HFF-Myc (cell line): ENCODE measurements at regions not wholly inside any gene's neighbourhood (a gene's known extent, or its start where the extent isn't known, plus 50 kb on each side); places are given as distances from the start of the nearest gene placed in this dataset.

ENCODE experiments used
- DNase-seq: peaks from one replicate; pipeline ENCODE4 v3.0.0-alpha.2; 2011; ENCODE audit warnings: low read depth; ENCODE audit errors: extremely low read depth
- H3K4me3 ChIP-seq: replicated peaks from 2 replicates; pipeline ENCODE4 v1.5.1; 2011; ENCODE audit warnings: low read depth, mild to moderate bottlenecking, control low read depth, low read length
- TF ChIP-seq, protein P1 (sequence below): IDR thresholded peaks from 2 replicates; pipeline ENCODE4 v1.5.1; 2012; ENCODE audit warnings: mild to moderate bottlenecking, low read depth, low read length, control low read depth; ENCODE audit errors: missing control alignments

DNA sequence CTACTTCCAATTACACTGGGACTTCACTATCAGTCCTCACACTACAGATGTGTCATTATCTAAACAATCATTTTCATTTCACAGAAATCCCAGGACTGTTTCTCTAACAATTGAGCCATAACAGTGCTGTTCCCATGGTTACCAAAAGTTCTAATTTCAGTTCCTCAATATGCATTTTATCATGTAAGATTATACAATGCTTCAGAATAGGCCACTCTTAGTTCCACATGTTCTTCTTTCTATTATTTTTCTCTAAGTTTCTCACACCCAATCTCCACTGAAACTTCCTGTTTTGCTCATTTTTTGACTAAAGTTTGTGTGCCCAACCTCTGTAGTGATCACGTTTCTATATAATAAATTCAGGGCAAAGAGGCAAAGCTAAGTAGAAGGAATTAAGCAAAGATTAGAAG lies 185.8 kb downstream of the DUSP6 start:
- H3K4me3 ChIP-seq = no peak overlapping the region
- DNase-seq = no peak
- TF ChIP-seq, protein P1, sequence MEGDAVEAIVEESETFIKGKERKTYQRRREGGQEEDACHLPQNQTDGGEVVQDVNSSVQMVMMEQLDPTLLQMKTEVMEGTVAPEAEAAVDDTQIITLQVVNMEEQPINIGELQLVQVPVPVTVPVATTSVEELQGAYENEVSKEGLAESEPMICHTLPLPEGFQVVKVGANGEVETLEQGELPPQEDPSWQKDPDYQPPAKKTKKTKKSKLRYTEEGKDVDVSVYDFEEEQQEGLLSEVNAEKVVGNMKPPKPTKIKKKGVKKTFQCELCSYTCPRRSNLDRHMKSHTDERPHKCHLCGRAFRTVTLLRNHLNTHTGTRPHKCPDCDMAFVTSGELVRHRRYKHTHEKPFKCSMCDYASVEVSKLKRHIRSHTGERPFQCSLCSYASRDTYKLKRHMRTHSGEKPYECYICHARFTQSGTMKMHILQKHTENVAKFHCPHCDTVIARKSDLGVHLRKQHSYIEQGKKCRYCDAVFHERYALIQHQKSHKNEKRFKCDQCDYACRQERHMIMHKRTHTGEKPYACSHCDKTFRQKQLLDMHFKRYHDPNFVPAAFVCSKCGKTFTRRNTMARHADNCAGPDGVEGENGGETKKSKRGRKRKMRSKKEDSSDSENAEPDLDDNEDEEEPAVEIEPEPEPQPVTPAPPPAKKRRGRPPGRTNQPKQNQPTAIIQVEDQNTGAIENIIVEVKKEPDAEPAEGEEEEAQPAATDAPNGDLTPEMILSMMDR = no peak

DNA sequence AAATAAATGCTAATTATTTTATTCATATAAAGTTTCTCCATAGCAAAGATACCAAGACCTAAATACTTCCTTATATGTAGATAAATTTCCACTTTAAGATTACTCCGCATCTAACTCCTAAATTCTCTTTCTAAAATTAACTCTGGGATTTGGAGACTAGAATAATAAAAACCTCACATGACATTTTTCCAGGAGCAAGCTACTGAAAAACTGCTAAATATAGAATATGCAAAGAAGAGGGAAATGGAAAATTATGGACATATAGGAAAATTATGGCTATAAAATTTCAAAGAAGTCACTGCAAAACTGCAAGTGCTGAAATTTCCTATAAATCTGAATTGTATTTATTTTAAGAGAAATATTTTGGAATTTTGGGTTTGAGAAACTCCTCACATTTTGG lies 186.2 kb downstream of the DUSP6 start:
- H3K4me3 ChIP-seq = no peak overlapping the region
- TF ChIP-seq, protein P1 = no peak

DNA sequence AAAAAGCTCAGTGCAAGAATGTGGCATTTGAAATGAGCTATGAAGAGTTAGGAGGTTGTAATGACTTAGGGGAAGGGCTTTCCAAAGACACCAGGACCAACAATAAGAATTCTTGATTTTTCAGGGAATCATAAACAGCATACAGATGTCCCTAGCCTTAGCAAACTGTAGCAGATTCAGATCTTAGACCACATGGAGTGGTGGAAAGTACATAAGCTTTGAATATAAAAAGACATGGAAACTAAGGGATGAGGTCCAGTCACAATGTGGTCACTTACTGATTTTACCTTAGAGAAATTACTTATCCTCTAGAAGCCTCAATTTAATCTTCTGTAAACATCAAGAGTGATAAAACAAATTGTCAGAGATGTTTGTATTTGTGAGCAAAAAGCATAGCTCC lies 186.6 kb downstream of the DUSP6 start:
- no peak for DNase-seq
- TF ChIP-seq, protein P1 = no peak
- no peak overlapping the region for H3K4me3 ChIP-seq

More for the DNA sequence above, 186.2 kb downstream of the DUSP6 start:
- no peak for DNase-seq

DNA sequence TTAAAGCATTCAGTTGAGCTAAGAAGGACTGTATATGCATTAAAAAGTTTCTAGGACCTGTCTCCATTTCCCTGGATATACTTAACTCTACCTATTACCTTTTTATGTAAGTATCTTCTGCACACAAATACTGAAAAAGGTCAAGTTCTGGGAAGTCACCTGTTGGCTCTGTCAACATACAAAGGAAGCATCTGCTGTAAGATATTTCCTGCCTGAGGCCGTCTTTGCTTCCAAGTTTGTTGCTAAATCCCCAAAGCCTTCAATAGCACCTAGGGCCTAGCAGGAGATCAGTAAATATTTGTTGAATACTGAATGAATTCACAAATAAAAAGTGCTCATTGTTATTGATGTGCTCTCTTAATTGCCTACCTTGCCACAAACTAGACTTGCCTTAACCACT lies 188.4 kb downstream of the DUSP6 start:
- H3K4me3 ChIP-seq = no peak overlapping the region
- no peak for DNase-seq
- TF ChIP-seq, protein P1 = no peak

DNA sequence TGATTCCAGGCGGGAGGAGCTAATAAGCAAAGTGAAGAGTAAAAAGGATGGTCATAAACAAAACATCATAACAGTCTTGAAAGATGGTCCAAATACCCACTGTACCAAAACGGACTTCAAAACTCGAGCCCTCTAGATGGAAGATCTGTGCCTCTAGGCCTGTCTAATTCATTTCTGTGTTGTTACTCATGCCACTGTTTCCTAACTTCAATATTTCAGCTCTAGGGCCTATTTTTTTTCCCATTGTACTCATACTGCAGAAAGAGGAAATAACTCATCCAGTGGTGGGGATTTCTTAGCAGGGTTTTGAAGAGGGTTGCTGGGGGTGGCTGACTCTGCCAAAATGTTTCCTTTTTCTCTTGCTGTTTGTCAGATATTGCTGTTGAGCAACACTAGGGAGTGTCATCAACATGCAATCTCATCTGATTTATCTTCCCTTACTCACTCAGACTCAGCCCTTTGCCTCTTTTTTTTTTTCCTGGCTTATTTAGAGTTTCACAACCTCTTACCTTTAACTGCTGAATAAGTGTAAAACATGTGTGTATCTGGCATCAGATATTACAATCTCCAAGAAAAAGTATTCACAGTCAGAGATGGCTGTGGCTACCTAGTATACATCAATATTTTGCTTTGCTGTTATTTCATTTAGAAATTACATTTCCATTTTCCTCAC lies 189.6 kb downstream of the DUSP6 start:
- peak; percentile 76 for DNase-seq

DNA sequence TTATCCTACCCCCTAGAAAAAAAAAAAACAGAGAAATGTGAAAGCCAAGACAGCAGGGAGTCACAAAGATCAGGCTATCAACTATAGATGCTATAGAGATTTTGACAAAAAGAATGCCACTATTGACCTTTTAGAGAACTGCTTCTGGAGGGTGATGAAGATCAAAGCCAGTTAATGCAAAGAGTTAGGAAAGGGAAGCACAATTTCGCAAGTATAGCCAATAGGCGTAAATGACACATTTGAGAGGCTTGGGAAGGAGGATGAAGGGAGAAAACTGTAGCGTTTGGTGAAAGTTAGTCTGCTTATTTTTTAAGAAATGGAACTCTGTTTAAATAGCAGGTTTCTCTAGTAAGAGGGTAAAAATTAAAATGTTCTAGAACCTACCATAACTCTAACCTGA lies 190.7 kb downstream of the DUSP6 start:
- no peak for DNase-seq
- no peak overlapping the region for H3K4me3 ChIP-seq
- TF ChIP-seq, protein P1 = no peak

More for the DNA sequence above, 189.6 kb downstream of the DUSP6 start:
- TF ChIP-seq, protein P1 = no peak
- H3K4me3 ChIP-seq = no peak overlapping the region

DNA sequence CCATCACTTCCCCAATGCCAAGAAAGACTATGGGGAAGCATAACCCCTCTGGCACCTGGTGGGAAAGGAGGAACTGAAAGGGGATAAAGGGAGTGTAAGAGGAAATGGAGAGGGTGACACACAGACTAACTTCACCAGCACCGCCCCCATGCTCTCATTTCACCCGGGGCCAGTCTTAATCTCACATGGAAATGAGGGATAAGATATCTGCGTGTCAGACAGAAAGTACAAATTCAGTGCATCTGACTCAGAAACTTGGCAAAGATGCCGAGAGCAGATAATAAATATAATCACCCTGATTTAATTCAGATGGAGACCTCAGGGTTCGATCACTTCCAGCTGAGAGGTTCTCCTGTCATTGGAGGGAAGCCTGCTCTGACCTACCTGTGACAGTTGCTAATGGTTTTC lies 191.6 kb downstream of the DUSP6 start:
- no peak overlapping the region for H3K4me3 ChIP-seq
- TF ChIP-seq, protein P1 = no peak
- DNase-seq = no peak
